RWPE2 (cell line): ENCODE measurements at regions not wholly inside any gene's neighbourhood (a gene's known extent, or its start where the extent isn't known, plus 50 kb on each side); places are given as distances from the start of the nearest gene placed in this dataset.

Experiments used
- ATAC-seq: fragments of 200-7000 bp; cut with Tn5 transposase; 3 replicates; pipeline ENCODE4 v1.9.1; 2021; ENCODE audit warnings: low read depth
- DNase-seq: peaks from one replicate; pipeline ENCODE4 v3.0.0-alpha.2; 2020; ENCODE audit warnings: low spot score
- H3K27ac ChIP-seq: fragments of 450-650 bp; 2 replicates; pipeline ENCODE4 v1.5.1; 2017; ENCODE audit warnings: mild to moderate bottlenecking; ENCODE audit not compliant: poor library complexity, severe bottlenecking
- H3K27me3 ChIP-seq: fragments of 250-450 bp; sonication (Bioruptor Pico); 2 replicates; pipeline ENCODE4 v1.5.1; 2021; ENCODE audit warnings: mild to moderate bottlenecking, moderate library complexity; ENCODE audit not compliant: insufficient read depth, poor library complexity, severe bottlenecking
- H3K36me3 ChIP-seq: fragments of 250-450 bp; sonication (Bioruptor Pico); 2 replicates; pipeline ENCODE4 v1.5.1; 2020; ENCODE audit warnings: low read depth, mild to moderate bottlenecking, moderate library complexity
- H3K4me1 ChIP-seq: fragments of 250-450 bp; sonication (Bioruptor Pico); 2 replicates; pipeline ENCODE4 v1.5.1; 2021; ENCODE audit warnings: mild to moderate bottlenecking, moderate library complexity; ENCODE audit not compliant: insufficient read depth, poor library complexity, severe bottlenecking
- H3K4me3 ChIP-seq: fragments of 250-450 bp; sonication (Bioruptor Pico); 2 replicates; pipeline ENCODE4 v1.5.1; 2021; ENCODE audit warnings: mild to moderate bottlenecking, moderate library complexity; ENCODE audit not compliant: severe bottlenecking
- H3K9me3 ChIP-seq: fragments of 250-450 bp; sonication (Bioruptor Pico); 2 replicates; pipeline ENCODE4 v1.5.1; 2021; ENCODE audit warnings: mild to moderate bottlenecking, moderate library complexity; ENCODE audit not compliant: severe bottlenecking
- TF ChIP-seq, protein P1 (sequence below): fragments of 450-650 bp; IDR thresholded peaks from one replicate; pipeline ENCODE4 v1.5.1; 2017; ENCODE audit warnings: mild to moderate bottlenecking, moderate library complexity; ENCODE audit not compliant: poor library complexity, severe bottlenecking

GRCh38 chr12:131506426-131506825 is 204.5 kb upstream of the SFSWAP start:
- H3K4me1 ChIP-seq = peaks cover 5% of the 10 kb centered on the region
- H3K36me3 ChIP-seq = no peaks in the 10 kb centered on the region
- no peak for DNase-seq
- ATAC-seq = no peak
- no peaks in the 10 kb centered on the region for H3K9me3 ChIP-seq
- TF ChIP-seq, protein P1, sequence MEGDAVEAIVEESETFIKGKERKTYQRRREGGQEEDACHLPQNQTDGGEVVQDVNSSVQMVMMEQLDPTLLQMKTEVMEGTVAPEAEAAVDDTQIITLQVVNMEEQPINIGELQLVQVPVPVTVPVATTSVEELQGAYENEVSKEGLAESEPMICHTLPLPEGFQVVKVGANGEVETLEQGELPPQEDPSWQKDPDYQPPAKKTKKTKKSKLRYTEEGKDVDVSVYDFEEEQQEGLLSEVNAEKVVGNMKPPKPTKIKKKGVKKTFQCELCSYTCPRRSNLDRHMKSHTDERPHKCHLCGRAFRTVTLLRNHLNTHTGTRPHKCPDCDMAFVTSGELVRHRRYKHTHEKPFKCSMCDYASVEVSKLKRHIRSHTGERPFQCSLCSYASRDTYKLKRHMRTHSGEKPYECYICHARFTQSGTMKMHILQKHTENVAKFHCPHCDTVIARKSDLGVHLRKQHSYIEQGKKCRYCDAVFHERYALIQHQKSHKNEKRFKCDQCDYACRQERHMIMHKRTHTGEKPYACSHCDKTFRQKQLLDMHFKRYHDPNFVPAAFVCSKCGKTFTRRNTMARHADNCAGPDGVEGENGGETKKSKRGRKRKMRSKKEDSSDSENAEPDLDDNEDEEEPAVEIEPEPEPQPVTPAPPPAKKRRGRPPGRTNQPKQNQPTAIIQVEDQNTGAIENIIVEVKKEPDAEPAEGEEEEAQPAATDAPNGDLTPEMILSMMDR = no peak
- H3K27ac ChIP-seq = no peak overlapping the region
- H3K4me3 ChIP-seq = no peak overlapping the region
- no peaks in the 10 kb centered on the region for H3K27me3 ChIP-seq

DNA sequence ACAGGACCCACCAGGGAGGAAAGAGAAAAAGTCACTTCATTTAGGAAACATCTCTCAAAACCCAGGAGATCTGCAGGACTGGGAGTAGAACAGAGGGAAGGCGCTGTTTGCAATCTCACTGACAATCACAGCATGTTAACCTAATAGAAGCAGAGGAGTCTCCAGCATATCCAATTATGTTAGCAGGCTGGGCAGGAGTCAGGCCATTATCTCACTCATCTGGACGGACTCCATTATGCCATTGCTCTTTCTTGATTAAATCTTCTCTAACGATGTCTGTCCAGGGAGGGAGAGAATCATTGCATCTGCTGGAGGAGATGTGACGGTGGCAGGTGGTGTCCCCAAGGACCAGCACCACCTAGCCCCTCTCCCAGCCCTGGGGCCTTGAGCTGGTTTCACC is 203.8 kb upstream of the SFSWAP start:
- Histone ChIP-seq H3K27me3 (no peaks in the 10 kb centered on the region), H3K4me3 (no peak overlapping the region), H3K27ac (no peak overlapping the region), H3K9me3 (no peaks in the 10 kb centered on the region), H3K4me1 (peaks cover 8% of the 10 kb centered on the region), H3K36me3 (no peaks in the 10 kb centered on the region)
- DNase-seq = no peak
- no peak for ATAC-seq
- TF ChIP-seq, protein P1 = no peak

DNA sequence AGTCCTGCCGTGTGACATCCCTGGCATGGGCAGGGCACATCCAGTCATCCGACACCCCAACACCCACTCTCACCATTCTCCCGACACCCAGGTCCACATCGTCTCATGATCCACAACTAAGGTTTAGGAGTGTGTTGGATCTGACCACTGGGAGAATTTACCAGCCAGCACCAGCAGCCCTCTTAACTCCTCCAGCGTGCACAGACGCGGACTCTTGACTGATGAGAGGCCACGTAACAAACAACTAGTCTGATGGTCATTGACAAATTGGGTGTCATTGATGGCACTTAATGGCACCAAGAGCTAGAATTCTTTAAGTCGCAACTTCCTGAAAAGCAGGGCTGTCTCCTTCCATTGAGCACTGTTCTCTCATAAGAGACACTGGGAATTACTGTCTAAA is 203.0 kb upstream of the SFSWAP start:
- H3K27ac ChIP-seq = no peak overlapping the region
- no peaks in the 10 kb centered on the region for H3K27me3 ChIP-seq
- no peak overlapping the region for H3K4me3 ChIP-seq
- DNase-seq (no peak), ATAC-seq (no peak)
- no peaks in the 10 kb centered on the region for H3K9me3 ChIP-seq
- TF ChIP-seq, protein P1 = no peak
- no peaks in the 10 kb centered on the region for H3K36me3 ChIP-seq
- H3K4me1 ChIP-seq = peaks cover 8% of the 10 kb centered on the region

DNA sequence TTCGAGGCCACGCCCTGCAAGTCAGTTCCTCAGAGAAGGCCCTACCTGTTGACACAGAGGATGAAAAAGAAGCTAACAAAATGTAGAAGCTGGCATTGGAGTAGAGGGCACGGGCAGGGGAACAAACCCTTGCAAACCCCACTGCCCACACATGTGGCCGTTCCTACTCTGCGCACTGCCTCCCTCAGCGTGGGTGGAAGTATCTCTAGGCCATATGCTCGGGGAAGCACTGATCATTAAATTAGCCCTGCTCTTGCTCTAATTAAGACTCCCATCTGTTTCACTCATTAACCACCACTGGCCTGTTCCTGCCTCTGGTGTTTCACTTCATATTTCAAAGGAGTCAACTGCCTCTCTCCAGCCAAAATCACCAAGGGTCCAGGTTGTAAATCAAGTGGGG is 201.2 kb upstream of the SFSWAP start:
- no peak for ATAC-seq
- no peak overlapping the region for H3K27ac ChIP-seq
- TF ChIP-seq, protein P1 = no peak
- peaks cover 8% of the 10 kb centered on the region for H3K4me1 ChIP-seq
- no peaks in the 10 kb centered on the region for H3K36me3 ChIP-seq
- no peaks in the 10 kb centered on the region for H3K9me3 ChIP-seq
- H3K27me3 ChIP-seq = no peaks in the 10 kb centered on the region
- no peak overlapping the region for H3K4me3 ChIP-seq
- DNase-seq = no peak

DNA sequence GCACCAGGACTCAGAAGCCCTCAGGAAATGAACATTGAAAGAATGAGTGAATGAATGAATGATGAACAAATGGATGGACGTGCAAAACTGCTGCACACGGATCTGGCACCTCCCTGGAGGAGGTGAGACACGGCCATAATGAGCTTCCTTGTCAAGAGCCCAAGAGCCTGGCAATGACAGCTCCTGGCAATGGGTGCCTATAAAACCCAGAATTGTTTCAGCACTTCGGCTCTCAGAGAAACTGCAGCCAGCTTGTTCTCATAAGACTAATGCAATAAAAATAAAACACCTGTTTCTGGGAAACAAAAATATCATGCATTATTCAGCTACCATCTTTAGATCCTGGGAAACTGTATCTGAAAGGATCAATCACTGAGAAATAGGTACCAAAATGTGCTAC is 200.5 kb upstream of the SFSWAP start:
- Histone ChIP-seq H3K9me3 (no peaks in the 10 kb centered on the region), H3K4me3 (no peak overlapping the region), H3K27me3 (no peaks in the 10 kb centered on the region), H3K36me3 (no peaks in the 10 kb centered on the region), H3K27ac (no peak overlapping the region), H3K4me1 (peaks cover 8% of the 10 kb centered on the region)
- TF ChIP-seq, protein P1 = no peak
- no peak for ATAC-seq
- DNase-seq = no peak
